Mammary epithelial cell (primary cell): ENCODE measurements at regions not wholly inside any gene's neighbourhood (a gene's known extent, or its start where the extent isn't known, plus 50 kb on each side); places are given as distances from the start of the nearest gene placed in this dataset.

Experiments
- CTCF ChIP-seq, 2 donors: IDR thresholded peaks in 1 of 2; conservative IDR thresholded peaks in 1 of 2; 2 replicates each; pipeline ENCODE4 v1.5.1; 2011 to 2012; ENCODE audit warnings: inconsistent platforms in 2 of 2, low read length in 2 of 2, mild to moderate bottlenecking in 2 of 2, control low read depth in 1 of 2, low read depth in 1 of 2; ENCODE audit not compliant: insufficient read depth in 1 of 2; ENCODE audit errors: extremely low read depth in 1 of 2
- EZH2 ChIP-seq: IDR thresholded peaks from 2 replicates; pipeline ENCODE4 v1.6.1; 2012; ENCODE audit warnings: low read length, inconsistent platforms, borderline replicate concordance

GRCh38 chr13:37446503-37446902 lies 152.1 kb downstream of the POSTN start:
- TF ChIP-seq CTCF (conservative IDR thresholded peaks at IDR 0.05 in 1 of 2, IDR thresholded peaks at IDR 0.05 in 1 of 2; ENCODE audit: extremely low read depth in 1 of 2, insufficient read depth in 1 of 2, low read depth in 1 of 2, low read length in 2 of 2) (no peak), EZH2 (no peak)
